DMS53 (cell line): ENCODE measurements at regions not wholly inside any gene's neighbourhood (a gene's known extent, or its start where the extent isn't known, plus 50 kb on each side); places are given as distances from the start of the nearest gene placed in this dataset.
"Not testable (repeated sequence)": the region's sequence is repeated elsewhere in the genome, so short reads cannot be mapped to it uniquely, and the experiment has no call there.

Experiments
- DNase-seq: peaks from one replicate; lab custom pipeline; 2025; lab: John Stamatoyannopoulos, UW

- no peak for DNase-seq
Observed at GRCh38 chr14:31911160-31911559, 165.9 kb upstream of the ARHGAP5 start.

DNA sequence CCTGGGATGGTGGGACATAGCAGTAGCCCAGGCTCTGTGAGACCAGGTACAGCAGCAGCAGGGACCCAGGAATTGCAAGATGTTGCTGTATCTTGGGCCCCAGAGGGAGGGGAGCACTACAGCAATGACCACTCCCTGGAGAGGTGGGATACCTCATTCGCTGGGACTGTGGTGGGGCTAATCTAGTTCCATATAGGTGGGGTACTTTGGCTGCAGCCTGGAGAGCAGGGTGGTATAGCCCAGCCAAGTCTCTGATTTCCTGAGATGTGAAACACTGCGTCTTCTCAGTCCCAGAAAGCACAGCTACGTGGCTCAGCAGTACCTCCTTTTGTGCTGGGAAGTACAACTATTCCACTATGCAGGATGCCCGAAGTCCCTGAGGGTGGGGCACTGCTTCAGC lies 163.7 kb upstream of the ARHGAP5 start:
- no peak for DNase-seq

- DNase-seq: not testable (repeated sequence)
Observed at GRCh38 chr14:31918289-31918688, 158.8 kb upstream of the ARHGAP5 start.

GRCh38 chr14:31920001-31920400 lies 157.1 kb upstream of the ARHGAP5 start:
- no peak for DNase-seq

GRCh38 chr14:31920989-31921650 lies 156.0 kb upstream of the ARHGAP5 start:
- DNase-seq: no peak

DNA sequence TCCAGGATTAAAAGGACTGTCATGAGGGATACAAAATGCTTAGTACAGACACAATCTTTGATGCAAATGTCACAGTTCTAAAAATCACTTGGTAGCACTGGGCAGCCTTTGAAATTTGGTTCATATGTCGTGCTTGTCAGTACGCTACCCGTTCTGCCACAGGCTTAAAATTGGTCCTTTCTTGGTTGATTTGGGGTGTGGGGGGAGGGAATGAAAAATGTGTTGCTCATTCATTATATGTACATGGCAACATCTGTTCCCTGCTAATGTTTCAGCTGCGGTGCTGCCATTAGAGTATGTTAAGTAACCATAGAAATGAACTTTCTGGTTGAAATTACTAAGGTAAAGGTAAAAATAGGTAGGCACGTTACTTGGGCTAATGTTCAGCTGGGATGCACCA lies 155.4 kb upstream of the ARHGAP5 start:
- no peak for DNase-seq

DNA sequence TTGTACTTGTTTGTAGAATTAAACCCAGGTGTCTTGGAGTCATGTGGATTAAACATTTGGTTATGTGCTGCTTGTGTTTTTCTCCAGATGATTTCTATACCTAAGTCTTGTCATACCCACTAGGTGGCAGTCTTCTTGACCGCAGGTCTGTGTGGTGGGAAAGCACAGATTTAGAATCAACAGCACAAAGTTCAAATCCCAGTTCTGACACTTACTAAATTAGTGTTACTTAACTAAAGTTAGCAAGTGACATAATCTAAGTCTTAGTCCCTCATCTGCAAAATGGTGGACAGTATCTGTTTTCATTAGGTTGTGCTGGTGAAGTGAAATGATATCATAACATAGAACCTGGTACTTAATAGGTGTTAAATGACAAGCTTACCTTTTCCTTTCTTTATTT lies 151.0 kb upstream of the ARHGAP5 start:
- DNase-seq: peak; percentile 72

DNA sequence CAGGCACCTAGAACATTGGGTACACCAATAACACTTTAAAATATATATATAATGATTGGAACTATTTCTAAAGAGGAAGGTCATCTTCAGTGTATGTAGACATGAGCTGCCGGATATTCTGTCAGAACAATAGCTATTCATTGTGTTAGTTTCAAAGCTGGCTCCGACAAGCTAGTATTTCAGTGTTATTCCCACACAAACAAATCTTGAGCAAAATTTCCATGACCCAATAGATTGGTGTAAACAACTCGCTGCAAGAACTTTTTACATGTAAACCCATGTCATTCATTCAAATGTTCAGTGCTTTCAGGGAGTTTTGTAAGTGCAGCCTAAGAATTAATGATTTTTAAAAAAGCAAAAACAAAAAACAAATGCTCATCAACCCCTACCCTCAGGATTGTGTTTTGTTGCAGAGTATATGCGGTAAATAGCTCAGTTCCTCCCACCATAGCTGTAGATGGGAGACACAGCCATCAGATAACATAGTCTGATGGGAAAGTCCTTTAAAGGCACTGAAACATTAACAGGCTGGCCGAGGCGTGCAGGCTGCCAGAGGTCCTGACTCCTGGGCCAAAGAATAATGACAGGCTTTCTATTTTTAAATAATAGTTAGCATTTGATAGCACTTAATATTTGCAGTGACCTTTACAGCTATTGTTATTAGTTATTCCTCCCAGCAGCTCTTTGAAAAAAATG lies 150.3 kb upstream of the ARHGAP5 start:
- DNase-seq: no peak

DNA sequence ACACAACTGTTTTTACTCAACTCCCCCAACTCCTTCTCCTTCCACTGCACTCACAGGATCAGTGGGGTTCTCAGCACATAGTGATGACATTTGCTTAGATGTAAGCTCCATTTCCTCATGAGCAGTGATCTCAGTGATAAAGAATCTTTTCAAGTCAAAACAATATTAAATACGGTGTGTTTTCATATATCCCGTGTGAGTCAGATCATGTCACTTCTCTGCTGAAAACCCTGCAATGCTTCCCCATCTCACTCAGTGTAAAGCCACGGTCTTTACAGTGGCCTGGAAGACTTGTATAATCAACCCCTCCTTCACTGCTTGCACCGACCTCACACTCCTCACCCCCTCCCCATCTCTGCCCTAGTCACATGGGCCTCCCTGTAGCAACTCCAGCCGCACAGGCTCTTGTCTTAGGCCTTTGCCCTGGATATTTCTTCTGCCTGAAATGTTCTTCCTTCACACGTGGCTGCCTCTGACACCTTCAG lies 149.7 kb upstream of the ARHGAP5 start:
- DNase-seq: no peak

DNA sequence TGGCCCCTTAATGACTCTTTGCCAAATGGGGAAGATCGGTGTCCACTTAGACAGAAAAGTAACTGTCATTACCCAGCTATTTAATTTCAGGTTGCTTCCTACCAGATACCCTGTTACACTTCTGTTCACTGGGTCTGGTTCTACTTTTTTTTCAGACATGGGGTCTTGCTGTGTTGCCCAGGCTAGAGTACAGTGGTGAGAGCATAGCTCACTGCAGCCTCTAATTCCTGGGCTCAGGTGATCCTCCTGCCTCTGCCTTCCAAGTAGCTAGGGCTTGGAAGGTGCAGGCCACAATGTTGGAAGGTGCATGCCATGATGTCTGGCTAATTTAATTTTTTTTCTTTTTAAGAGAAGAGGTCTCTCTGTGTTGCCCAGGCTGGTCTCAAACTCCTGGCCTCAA lies 147.0 kb upstream of the ARHGAP5 start:
- no peak for DNase-seq

DNA sequence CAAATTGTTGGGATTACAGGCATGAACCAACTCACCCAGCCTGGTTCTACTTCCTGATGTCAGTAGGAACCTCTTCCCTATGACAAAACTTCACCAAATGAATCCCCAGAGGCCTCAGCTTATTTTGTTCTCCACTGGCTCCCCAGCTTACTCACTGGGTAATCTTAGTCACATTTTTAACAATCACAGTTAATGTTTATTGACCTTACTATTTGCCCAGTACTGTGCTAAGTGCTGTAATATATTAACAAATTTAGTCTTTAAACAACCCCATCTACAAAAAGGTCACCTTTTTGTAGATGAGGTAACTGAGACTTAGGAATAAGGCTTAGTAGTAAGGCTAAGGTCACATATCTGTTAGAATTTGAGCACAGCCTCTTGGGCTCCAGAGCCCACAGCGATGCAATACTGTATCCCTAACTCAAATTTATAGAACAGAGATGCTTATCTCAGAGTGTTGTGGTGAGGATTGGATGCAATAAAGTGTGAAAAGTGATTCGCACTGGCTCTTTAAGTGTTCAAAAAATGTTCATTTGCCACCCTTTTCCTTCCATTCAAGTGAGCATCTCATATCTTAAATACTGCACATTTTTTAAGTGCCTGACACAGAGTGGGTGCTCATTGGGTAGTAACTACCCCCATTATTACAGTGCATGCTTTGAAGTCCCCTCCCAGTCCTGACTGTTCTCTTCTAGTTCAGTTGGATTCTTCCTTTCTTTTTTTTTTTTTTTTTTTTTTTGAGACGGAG lies 146.4 kb upstream of the ARHGAP5 start:
- no peak for DNase-seq

DNA sequence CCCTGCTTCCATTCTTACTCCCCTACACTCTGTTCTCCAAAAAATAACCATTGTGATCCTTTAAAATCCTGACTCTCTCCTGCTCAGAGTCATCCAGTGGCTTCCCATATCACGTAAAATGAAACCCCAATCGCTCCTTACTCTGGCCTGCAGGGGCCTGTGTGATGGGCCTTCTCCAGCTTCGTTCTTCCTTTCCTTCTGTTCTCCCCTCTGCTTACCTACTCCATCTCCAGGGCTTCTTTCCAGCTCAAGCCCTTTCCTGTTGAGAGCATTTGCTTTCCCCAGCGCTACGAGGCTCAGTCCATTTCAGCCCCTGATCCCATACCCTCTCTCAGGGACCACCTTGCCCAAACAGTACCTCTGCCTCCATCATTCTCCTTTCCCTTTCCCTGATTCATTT lies 144.4 kb upstream of the ARHGAP5 start:
- no peak for DNase-seq

- no peak for DNase-seq
Observed at GRCh38 chr14:31933716-31934115, 143.4 kb upstream of the ARHGAP5 start.

- DNase-seq: peak; percentile 86
Observed at GRCh38 chr14:31934767-31935266, 142.3 kb upstream of the ARHGAP5 start.

- no peak for DNase-seq
Observed at GRCh38 chr14:31935391-31935790, 141.7 kb upstream of the ARHGAP5 start.

DNA sequence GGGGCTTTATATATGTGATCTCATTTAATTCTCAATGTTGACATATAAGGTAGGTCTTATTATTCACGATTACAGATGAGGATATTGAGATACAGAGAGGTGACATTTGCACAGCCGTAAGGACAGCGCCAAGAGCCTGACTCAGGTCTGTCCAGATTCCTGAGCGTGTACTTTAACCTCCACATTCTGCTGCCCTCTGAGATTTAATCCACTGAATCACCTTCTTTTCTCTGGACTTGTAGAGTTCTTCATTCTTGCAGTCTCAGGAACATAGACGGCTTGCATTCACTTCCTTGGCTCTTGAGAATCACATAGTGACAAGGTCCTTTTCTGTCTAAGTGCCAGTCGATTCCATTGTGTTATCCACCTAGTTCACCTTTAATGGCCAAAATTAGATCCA lies 141.0 kb upstream of the ARHGAP5 start:
- no peak for DNase-seq

DNA sequence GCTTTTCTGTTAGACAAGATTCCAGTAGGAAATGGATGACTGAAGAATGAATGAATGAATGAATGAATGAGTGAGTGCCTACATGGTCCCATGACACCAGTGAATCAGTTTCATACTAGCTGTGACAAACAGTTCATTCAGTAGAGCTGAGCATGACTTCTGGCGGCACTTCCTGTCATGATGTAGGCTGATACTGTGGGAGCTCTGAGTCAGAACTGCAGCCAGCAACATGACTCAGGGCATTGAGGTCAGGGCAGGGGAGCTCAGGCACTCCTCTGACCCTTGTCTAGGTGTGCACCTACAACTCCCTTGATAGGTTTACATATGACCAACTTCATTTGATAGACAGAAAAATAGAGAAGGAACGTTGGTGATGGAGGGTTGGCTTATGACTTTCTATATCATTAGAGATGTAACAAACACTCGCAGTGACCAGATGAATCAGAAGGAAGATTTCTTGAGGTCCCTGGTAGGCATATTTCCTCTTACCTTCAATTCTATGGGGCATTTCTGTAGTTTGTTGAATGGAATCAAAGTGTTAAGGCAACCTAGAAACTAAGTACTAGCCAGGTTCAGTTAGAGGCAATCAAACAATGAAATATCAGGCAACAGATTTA lies 139.3 kb upstream of the ARHGAP5 start:
- peak; percentile 91 for DNase-seq

DNA sequence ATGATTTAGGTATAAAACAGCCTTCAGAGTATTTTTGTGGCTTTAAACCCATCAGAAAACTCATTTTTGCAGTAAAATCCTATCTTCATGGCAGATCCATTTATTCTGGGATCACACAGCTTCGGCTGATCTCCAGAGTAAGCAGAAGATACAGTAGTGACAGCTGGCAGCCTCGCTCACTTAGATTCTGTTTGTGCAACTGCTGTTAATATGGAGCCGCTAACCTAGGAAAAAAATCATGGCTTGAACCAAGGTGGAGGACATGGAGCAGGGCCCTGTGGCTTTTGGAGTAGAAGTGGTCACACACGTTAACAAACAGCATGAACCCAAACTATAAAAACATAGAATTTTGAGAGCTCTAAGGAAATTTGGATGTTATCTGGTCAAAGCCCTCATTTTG lies 137.2 kb upstream of the ARHGAP5 start:
- peak; percentile 48 for DNase-seq

- peak; percentile 37 for DNase-seq
Observed at GRCh38 chr14:31941487-31941886, 135.6 kb upstream of the ARHGAP5 start.

- DNase-seq: no peak
Observed at GRCh38 chr14:31942166-31942841, 134.8 kb upstream of the ARHGAP5 start.

GRCh38 chr14:31943217-31943799 lies 133.8 kb upstream of the ARHGAP5 start:
- DNase-seq: no peak
